ENCODE measurements at regions not wholly inside any gene's neighbourhood (a gene's known extent, or its start where the extent isn't known, plus 50 kb on each side); places are given as distances from the start of the nearest gene placed in this dataset.

GRCh38 chr13:83088858-83089257 is 793.4 kb downstream of the SLITRK1 start:
- TF ChIP-seq RAD21 (IDR thresholded peaks at IDR 0.05), result no peak
- TF ChIP-seq CTCF (IDR thresholded peaks at IDR 0.05; ENCODE audit: low read depth, low read length, missing input control), result no peak
- no peak for TF ChIP-seq FOXA1 (IDR thresholded peaks at IDR 0.05)
- TF ChIP-seq SP1 (IDR thresholded peaks at IDR 0.05), result no peak
- TF ChIP-seq, protein P1, sequence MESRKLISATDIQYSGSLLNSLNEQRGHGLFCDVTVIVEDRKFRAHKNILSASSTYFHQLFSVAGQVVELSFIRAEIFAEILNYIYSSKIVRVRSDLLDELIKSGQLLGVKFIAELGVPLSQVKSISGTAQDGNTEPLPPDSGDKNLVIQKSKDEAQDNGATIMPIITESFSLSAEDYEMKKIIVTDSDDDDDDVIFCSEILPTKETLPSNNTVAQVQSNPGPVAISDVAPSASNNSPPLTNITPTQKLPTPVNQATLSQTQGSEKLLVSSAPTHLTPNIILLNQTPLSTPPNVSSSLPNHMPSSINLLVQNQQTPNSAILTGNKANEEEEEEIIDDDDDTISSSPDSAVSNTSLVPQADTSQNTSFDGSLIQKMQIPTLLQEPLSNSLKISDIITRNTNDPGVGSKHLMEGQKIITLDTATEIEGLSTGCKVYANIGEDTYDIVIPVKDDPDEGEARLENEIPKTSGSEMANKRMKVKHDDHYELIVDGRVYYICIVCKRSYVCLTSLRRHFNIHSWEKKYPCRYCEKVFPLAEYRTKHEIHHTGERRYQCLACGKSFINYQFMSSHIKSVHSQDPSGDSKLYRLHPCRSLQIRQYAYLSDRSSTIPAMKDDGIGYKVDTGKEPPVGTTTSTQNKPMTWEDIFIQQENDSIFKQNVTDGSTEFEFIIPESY (IDR thresholded peaks at IDR 0.05), result no peak
- no peak for TF ChIP-seq YY1 (IDR thresholded peaks at IDR 0.05)
- TF ChIP-seq MAX (IDR thresholded peaks at IDR 0.05), result no peak
- TF ChIP-seq, protein P2, sequence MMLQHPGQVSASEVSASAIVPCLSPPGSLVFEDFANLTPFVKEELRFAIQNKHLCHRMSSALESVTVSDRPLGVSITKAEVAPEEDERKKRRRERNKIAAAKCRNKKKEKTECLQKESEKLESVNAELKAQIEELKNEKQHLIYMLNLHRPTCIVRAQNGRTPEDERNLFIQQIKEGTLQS (IDR thresholded peaks at IDR 0.05), result no peak
